ENCODE measurements at regions not wholly inside any gene's neighbourhood (a gene's known extent, or its start where the extent isn't known, plus 50 kb on each side); places are given as distances from the start of the nearest gene placed in this dataset.

GRCh38 chr17:20922128-20922670 is 120.6 kb downstream of the USP22 start:
- Histone ChIP-seq H3K4me1 (ENCODE audit: control insufficient read depth, insufficient read depth, low read length) (peaks cover 5% of the 10 kb centered on the region), H3K4me3 (ENCODE audit: low read depth, low read length) (no peak overlapping the region), H3K27ac (ENCODE audit: extremely low read depth, low read depth, low read length) (no peak overlapping the region), H3K9me3 (ENCODE audit: control insufficient read depth, insufficient read depth, low read depth, low read length) (no peaks in the 10 kb centered on the region), H3K36me3 (ENCODE audit: control insufficient read depth in 2 of 2, insufficient read depth in 1 of 2, low read length in 2 of 2) (no peaks in the 10 kb centered on the region)
- ChIA-PET CTCF (interaction anchor here (0.6 to 0.9 kb wide), 3 partner anchors 12 to 71 kb away, joined by 3 to 6 read pairs (median 5); no protein-coding TSS in a partner anchor), POLR2A (interaction anchor here (1.2 kb wide), 1 partner anchor 71 kb away, joined by 3 read pairs; no protein-coding TSS in a partner anchor)
- TF ChIP-seq, protein P1, sequence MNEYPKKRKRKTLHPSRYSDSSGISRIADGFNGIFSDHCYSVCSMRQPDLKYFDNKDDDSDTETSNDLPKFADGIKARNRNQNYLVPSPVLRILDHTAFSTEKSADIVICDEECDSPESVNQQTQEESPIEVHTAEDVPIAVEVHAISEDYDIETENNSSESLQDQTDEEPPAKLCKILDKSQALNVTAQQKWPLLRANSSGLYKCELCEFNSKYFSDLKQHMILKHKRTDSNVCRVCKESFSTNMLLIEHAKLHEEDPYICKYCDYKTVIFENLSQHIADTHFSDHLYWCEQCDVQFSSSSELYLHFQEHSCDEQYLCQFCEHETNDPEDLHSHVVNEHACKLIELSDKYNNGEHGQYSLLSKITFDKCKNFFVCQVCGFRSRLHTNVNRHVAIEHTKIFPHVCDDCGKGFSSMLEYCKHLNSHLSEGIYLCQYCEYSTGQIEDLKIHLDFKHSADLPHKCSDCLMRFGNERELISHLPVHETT (tag by site-specific recombination; IDR thresholded peaks at IDR 0.05), result no peak
- TF ChIP-seq ZNF621 (tag by site-specific recombination; IDR thresholded peaks at IDR 0.05), result no peak
- TF ChIP-seq ZBTB17 (tag by site-specific recombination; IDR thresholded peaks at IDR 0.05), result peak; percentile 69
- TF ChIP-seq ZNF366 (tag by site-specific recombination; conservative IDR thresholded peaks at IDR 0.05), result peak; percentile 75
- TF ChIP-seq, protein P2, sequence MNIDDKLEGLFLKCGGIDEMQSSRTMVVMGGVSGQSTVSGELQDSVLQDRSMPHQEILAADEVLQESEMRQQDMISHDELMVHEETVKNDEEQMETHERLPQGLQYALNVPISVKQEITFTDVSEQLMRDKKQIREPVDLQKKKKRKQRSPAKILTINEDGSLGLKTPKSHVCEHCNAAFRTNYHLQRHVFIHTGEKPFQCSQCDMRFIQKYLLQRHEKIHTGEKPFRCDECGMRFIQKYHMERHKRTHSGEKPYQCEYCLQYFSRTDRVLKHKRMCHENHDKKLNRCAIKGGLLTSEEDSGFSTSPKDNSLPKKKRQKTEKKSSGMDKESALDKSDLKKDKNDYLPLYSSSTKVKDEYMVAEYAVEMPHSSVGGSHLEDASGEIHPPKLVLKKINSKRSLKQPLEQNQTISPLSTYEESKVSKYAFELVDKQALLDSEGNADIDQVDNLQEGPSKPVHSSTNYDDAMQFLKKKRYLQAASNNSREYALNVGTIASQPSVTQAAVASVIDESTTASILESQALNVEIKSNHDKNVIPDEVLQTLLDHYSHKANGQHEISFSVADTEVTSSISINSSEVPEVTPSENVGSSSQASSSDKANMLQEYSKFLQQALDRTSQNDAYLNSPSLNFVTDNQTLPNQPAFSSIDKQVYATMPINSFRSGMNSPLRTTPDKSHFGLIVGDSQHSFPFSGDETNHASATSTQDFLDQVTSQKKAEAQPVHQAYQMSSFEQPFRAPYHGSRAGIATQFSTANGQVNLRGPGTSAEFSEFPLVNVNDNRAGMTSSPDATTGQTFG (tag by site-specific recombination; IDR thresholded peaks at IDR 0.05; ENCODE audit: borderline replicate concordance), result no peak
- TF ChIP-seq OSR2 (tag by site-specific recombination; IDR thresholded peaks at IDR 0.05), result no peak
- no peak for TF ChIP-seq ZNF175 (tag by site-specific recombination; IDR thresholded peaks at IDR 0.05)
- peak; percentile 95 for TF ChIP-seq ZNF600 (tag by site-specific recombination; IDR thresholded peaks at IDR 0.05)
- TF ChIP-seq KLF8 (tag by site-specific recombination; IDR thresholded peaks at IDR 0.05), result no peak
- TF ChIP-seq ZFP69B (tag by site-specific recombination; IDR thresholded peaks at IDR 0.05), result no peak
- TF ChIP-seq PRDM1 (tag by site-specific recombination; IDR thresholded peaks at IDR 0.05), result peak; percentile 98
- no peak for TF ChIP-seq ZNF654 (tag by site-specific recombination; IDR thresholded peaks at IDR 0.05; ENCODE audit: low read depth)
- no peak for TF ChIP-seq ZSCAN30 (tag by site-specific recombination; IDR thresholded peaks at IDR 0.05)
- no peak for TF ChIP-seq ZNF660 (tag by site-specific recombination; IDR thresholded peaks at IDR 0.05)
- no peak for TF ChIP-seq MEIS1 (CRISPR knock-in tag; IDR thresholded peaks at IDR 0.05; ENCODE audit: borderline replicate concordance)
- no peak for TF ChIP-seq ZNF404 (tag by site-specific recombination; IDR thresholded peaks at IDR 0.05)
- TF ChIP-seq ZBTB11 (tag by site-specific recombination; conservative IDR thresholded peaks at IDR 0.05; ENCODE audit: low read depth), result no peak
- TF ChIP-seq ZNF114 (tag by site-specific recombination; IDR thresholded peaks at IDR 0.05), result no peak
- TF ChIP-seq ZNF664 (tag by site-specific recombination; IDR thresholded peaks at IDR 0.05), result peak; percentile 85
- no peak for TF ChIP-seq SP7 (tag by site-specific recombination; IDR thresholded peaks at IDR 0.05)
- no peak for TF ChIP-seq ZBTB1 (tag by site-specific recombination; IDR thresholded peaks at IDR 0.05)
- TF ChIP-seq SALL2 (tag by site-specific recombination; IDR thresholded peaks at IDR 0.05; ENCODE audit: borderline replicate concordance), result no peak
- 0 out of 2 replicates have a peak, but pooled peaks have one; percentile 30 for TF ChIP-seq WT1 (tag by site-specific recombination; IDR thresholded peaks at IDR 0.05)
- TF ChIP-seq, protein P3, sequence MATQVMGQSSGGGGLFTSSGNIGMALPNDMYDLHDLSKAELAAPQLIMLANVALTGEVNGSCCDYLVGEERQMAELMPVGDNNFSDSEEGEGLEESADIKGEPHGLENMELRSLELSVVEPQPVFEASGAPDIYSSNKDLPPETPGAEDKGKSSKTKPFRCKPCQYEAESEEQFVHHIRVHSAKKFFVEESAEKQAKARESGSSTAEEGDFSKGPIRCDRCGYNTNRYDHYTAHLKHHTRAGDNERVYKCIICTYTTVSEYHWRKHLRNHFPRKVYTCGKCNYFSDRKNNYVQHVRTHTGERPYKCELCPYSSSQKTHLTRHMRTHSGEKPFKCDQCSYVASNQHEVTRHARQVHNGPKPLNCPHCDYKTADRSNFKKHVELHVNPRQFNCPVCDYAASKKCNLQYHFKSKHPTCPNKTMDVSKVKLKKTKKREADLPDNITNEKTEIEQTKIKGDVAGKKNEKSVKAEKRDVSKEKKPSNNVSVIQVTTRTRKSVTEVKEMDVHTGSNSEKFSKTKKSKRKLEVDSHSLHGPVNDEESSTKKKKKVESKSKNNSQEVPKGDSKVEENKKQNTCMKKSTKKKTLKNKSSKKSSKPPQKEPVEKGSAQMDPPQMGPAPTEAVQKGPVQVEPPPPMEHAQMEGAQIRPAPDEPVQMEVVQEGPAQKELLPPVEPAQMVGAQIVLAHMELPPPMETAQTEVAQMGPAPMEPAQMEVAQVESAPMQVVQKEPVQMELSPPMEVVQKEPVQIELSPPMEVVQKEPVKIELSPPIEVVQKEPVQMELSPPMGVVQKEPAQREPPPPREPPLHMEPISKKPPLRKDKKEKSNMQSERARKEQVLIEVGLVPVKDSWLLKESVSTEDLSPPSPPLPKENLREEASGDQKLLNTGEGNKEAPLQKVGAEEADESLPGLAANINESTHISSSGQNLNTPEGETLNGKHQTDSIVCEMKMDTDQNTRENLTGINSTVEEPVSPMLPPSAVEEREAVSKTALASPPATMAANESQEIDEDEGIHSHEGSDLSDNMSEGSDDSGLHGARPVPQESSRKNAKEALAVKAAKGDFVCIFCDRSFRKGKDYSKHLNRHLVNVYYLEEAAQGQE (tag by site-specific recombination; IDR thresholded peaks at IDR 0.05), result no peak
- no peak for TF ChIP-seq ZNF48 (tag by site-specific recombination; IDR thresholded peaks at IDR 0.05)
- TF ChIP-seq EGR2 (tag by site-specific recombination; IDR thresholded peaks at IDR 0.05; ENCODE audit: low read depth), result no peak

All from HEK293 (cell line).